ENCODE measurements at regions not wholly inside any gene's neighbourhood (a gene's known extent, or its start where the extent isn't known, plus 50 kb on each side); places are given as distances from the start of the nearest gene placed in this dataset.

DNA sequence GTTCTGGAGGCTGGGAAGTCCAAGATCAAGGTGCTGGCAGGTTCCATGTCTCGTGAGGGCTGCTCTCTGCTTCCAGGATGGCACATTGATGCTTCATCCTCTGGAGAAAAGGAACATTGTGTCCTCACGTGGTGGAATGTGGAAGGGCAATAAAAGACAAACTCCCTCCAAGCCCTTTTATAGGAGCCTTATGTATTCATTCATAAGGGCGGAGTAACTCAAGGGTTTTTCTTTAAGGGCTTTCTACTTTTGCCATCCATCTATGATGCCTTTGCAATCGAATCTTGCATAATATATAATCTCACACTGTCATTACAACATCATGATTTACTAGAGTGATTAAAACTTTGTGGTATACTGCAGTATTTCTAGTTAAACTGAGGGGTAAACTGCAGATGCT lies 132.7 kb upstream of the DDHD1 start:
- Mint-ChIP-seq H3K36me3 (no peaks in the 10 kb centered on the region), H3K4me3 (no peak overlapping the region), H3K27me3 (no peaks in the 10 kb centered on the region), H3K4me1 (ENCODE audit: unreplicated experiment) (no peaks in the 10 kb centered on the region), H3K27ac (no peak overlapping the region), H3K9me3 (peaks cover 2% of the 10 kb centered on the region)
- no peak for DNase-seq (ENCODE audit: extremely low spot score, unreplicated experiment)
- no peak for TF ChIP-seq CTCF (conservative IDR thresholded peaks at IDR 0.05)

DNA sequence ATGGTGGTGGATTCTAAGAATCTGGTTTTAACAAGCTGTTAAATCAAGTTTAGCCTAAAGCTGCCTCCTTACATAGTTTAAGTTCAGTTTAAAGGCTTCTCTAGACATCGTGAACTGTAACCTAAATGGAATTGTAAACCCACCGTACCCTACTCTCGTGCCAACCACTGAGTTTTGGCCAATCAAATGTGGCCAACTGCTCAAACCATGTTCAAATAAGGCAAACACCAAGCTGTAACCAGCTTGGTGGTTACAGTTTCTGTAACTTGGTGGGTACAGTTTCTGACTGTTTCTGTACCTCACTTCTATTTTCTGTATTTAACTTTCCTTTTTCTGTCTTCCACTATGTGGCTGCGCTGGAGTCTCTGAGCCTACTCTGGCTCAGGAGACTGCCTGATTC lies 131.9 kb upstream of the DDHD1 start:
- no peak overlapping the region for H3K4me3 Mint-ChIP-seq
- no peak overlapping the region for H3K27ac Mint-ChIP-seq
- no peaks in the 10 kb centered on the region for H3K36me3 Mint-ChIP-seq
- no peaks in the 10 kb centered on the region for H3K27me3 Mint-ChIP-seq
- no peaks in the 10 kb centered on the region for H3K4me1 Mint-ChIP-seq (ENCODE audit: unreplicated experiment)
- TF ChIP-seq CTCF (conservative IDR thresholded peaks at IDR 0.05) = no peak
- DNase-seq (ENCODE audit: extremely low spot score, unreplicated experiment) = no peak
- H3K9me3 Mint-ChIP-seq = peaks cover 5% of the 10 kb centered on the region

DNA sequence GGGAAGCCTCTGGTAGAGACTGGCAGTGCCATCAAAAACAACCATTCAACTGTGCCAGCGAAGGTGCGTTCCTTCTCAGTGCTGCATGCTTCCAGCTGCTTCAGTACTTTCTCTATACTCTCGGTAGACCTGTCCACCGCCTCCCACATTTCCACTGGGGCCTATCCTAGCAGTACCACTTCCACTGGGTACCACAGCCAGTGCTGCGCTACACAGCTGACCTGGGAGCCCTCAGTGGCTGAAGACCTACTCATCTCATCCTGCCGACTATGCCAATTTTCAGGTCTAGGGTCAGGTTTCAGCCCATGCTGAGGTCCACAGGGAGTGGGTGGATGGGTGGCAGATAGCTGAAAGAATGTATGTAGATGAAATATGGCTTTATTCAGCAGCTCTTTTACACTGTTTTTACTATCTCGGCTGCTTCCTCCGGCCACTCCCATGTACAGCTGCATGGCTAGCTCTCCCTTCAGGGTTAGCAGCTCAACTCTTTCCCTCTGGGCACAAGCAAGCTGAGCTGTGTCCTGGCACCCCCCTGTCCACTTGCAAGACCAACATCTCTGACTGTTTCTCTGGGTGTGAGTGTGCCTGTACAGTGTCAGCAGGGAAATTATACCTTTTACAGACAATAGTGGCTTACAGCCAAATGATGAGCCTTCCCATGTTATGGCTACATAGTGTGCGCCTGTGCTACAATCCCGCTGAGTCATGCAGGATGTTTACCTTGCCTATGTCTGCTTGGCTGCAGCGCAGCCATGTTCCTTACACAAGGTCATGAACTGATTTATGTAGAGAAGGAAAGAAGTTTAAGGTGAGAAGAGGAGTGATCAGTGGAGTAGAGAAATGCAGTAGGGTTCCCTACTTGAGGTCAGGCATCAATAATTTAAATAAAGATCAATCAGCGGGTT lies 125.7 kb upstream of the DDHD1 start:
- H3K4me3 Mint-ChIP-seq = no peak overlapping the region
- no peaks in the 10 kb centered on the region for H3K27me3 Mint-ChIP-seq
- no peaks in the 10 kb centered on the region for H3K4me1 Mint-ChIP-seq (ENCODE audit: unreplicated experiment)
- H3K36me3 Mint-ChIP-seq = no peaks in the 10 kb centered on the region
- no peak for DNase-seq (ENCODE audit: extremely low spot score, unreplicated experiment)
- no peak for TF ChIP-seq CTCF (conservative IDR thresholded peaks at IDR 0.05)
- no peak overlapping the region for H3K27ac Mint-ChIP-seq
- peaks cover 11% of the 10 kb centered on the region for H3K9me3 Mint-ChIP-seq

DNA sequence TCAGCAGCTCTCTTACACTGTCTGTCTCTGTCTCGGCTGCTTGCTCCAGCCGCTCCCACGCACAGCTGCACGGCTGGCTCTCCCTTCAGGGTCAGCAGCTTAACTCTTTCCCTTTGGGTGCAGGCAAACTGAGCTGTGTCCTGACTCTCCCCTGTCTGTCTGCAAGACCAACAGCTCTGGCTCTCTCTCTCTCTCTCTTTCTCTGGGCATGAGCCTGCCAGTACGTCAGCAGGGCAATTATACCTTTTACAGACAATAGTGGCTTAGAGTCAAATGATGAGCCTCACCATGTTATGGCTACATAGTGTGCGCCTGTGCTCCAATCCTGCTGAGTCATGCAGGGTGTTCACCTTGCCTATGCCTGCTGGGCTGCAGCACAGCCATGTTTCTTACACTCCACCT lies 120.5 kb upstream of the DDHD1 start:
- no peak for TF ChIP-seq CTCF (conservative IDR thresholded peaks at IDR 0.05)
- Mint-ChIP-seq H3K4me3 (no peak overlapping the region), H3K36me3 (no peaks in the 10 kb centered on the region), H3K9me3 (no peaks in the 10 kb centered on the region), H3K4me1 (ENCODE audit: unreplicated experiment) (no peaks in the 10 kb centered on the region), H3K27me3 (no peaks in the 10 kb centered on the region), H3K27ac (no peak overlapping the region)
- DNase-seq (ENCODE audit: extremely low spot score, unreplicated experiment) = no peak

GRCh38 chr14:53265025-53265424 lies 111.9 kb upstream of the DDHD1 start:
- no peak for TF ChIP-seq CTCF (conservative IDR thresholded peaks at IDR 0.05)
- Mint-ChIP-seq H3K4me3 (no peak overlapping the region), H3K27ac (no peak overlapping the region), H3K4me1 (ENCODE audit: unreplicated experiment) (no peaks in the 10 kb centered on the region), H3K27me3 (no peaks in the 10 kb centered on the region), H3K9me3 (peaks cover 19% of the 10 kb centered on the region), H3K36me3 (no peaks in the 10 kb centered on the region)
- no peak for DNase-seq (ENCODE audit: extremely low spot score, unreplicated experiment)
